ENCODE measurements at regions not wholly inside any gene's neighbourhood (a gene's known extent, or its start where the extent isn't known, plus 50 kb on each side); places are given as distances from the start of the nearest gene placed in this dataset.

DNA sequence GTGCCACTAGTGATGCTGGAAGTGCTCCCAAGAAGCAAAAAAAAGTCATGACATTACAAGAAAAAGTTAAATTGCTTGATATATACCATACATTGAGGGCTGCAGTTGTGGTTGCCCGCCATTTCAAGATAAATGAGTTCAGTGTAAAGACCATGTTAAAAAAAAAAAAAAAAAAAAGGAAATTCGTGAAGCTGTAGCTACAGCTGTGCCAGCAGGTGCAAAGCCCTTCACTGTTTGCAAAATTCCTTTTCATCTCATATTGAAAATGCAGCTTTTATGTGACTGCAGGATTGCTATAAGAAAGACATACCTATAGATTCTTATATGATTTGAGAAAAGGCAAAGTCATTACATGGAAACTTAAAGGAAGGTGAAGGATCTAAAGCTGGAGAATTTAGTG, 179.6 kb upstream of the POU5F2 start:
- TF ChIP-seq, protein P1, sequence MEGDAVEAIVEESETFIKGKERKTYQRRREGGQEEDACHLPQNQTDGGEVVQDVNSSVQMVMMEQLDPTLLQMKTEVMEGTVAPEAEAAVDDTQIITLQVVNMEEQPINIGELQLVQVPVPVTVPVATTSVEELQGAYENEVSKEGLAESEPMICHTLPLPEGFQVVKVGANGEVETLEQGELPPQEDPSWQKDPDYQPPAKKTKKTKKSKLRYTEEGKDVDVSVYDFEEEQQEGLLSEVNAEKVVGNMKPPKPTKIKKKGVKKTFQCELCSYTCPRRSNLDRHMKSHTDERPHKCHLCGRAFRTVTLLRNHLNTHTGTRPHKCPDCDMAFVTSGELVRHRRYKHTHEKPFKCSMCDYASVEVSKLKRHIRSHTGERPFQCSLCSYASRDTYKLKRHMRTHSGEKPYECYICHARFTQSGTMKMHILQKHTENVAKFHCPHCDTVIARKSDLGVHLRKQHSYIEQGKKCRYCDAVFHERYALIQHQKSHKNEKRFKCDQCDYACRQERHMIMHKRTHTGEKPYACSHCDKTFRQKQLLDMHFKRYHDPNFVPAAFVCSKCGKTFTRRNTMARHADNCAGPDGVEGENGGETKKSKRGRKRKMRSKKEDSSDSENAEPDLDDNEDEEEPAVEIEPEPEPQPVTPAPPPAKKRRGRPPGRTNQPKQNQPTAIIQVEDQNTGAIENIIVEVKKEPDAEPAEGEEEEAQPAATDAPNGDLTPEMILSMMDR (IDR thresholded peaks at IDR 0.05; ENCODE audit: extremely low read depth in 1 of 2, insufficient read depth in 1 of 2, low read depth in 1 of 2, low read length in 2 of 2) = no peak
- TF ChIP-seq JUN (IDR thresholded peaks at IDR 0.05; ENCODE audit: borderline replicate concordance, insufficient read depth, insufficient read length, low read depth) = no peak
- TF ChIP-seq POLR2AphosphoS5 (IDR thresholded peaks at IDR 0.05; ENCODE audit: insufficient read depth, low read depth, low read length) = no peak
- no peak for TF ChIP-seq EZH2 (IDR thresholded peaks at IDR 0.05; ENCODE audit: borderline replicate concordance, low read depth, low read length, severe bottlenecking)
- TF ChIP-seq, protein P2, sequence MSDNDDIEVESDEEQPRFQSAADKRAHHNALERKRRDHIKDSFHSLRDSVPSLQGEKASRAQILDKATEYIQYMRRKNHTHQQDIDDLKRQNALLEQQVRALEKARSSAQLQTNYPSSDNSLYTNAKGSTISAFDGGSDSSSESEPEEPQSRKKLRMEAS (IDR thresholded peaks at IDR 0.05; ENCODE audit: insufficient read depth, insufficient read length) = no peak
- no peak for TF ChIP-seq POLR2A (IDR thresholded peaks at IDR 0.05; ENCODE audit: low read depth, low read length)
- TF ChIP-seq MYC (IDR thresholded peaks at IDR 0.05; ENCODE audit: low read depth, low read length) = no peak

Data from endothelial cell of umbilical vein (primary cell).